Esophagus muscularis mucosa (tissue), 4 donors: ENCODE measurements at regions not wholly inside any gene's neighbourhood (a gene's known extent, or its start where the extent isn't known, plus 50 kb on each side); places are given as distances from the start of the nearest gene placed in this dataset.
"Not testable (repeated sequence)": the region's sequence is repeated elsewhere in the genome, so short reads cannot be mapped to it uniquely, and the experiment has no call there.

ENCODE experiments used
- DNase-seq: peaks from one replicate; pipeline ENCODE4 v3.0.0-alpha.2; 2017; ENCODE audit errors: extremely low spot score
- H3K27ac ChIP-seq, 4 donors: fragments of 200-600 bp; sonication (generic); replicated peaks in 1 of 4; 1 replicate in 3 of 4; 2 replicates in 1 of 4; pipeline ENCODE4 v1.5.1; 2016 to 2019; ENCODE audit warnings: mild to moderate bottlenecking in 1 of 4
- H3K27me3 ChIP-seq, 4 donors: fragments of 200-600 bp; sonication (generic); one replicate each; pipeline versions ENCODE4 v1.5.1 to v1.6.0; 2016 to 2019
- H3K36me3 ChIP-seq, 4 donors: fragments of 200-600 bp; sonication (generic); one replicate each; pipeline ENCODE4 v1.5.1; 2016 to 2019
- H3K4me1 ChIP-seq, 4 donors: fragments of 200-600 bp; sonication (generic); one replicate each; pipeline ENCODE4 v1.5.1; 2016 to 2019
- H3K4me3 ChIP-seq, 4 donors: fragments of 200-600 bp; sonication (generic); 1 replicate in 2 of 4; 2 replicates in 2 of 4; pipeline ENCODE4 v1.5.1; 2016 to 2019; ENCODE audit warnings: mild to moderate bottlenecking in 4 of 4, moderate library complexity in 1 of 4
- H3K9me3 ChIP-seq, 4 donors: fragments of 200-600 bp; sonication (generic); 1 replicate in 3 of 4; 2 replicates in 1 of 4; pipeline ENCODE4 v1.5.1; 2016 to 2019
- CTCF ChIP-seq, 3 experiments: fragments of 200-600 bp in 2 of 3; fragments of 450-650 bp in 1 of 3; sonication (generic) in 2 of 3; IDR thresholded peaks; one replicate each; pipeline ENCODE4 v1.5.1; 2017 to 2019; ENCODE audit warnings: antibody characterized with exemption in 3 of 3, mild to moderate bottlenecking in 2 of 3, moderate library complexity in 1 of 3
- EP300 ChIP-seq: sonication (generic); formaldehyde crosslinking; IDR thresholded peaks from one replicate; pipeline ENCODE4 v1.6.1; 2017; ENCODE audit warnings: antibody characterized with exemption
- POLR2A ChIP-seq: fragments of 450-650 bp; IDR thresholded peaks from one replicate; pipeline ENCODE4 v1.6.1; 2017; ENCODE audit warnings: antibody characterized with exemption, moderate library complexity, mild to moderate bottlenecking, low read depth
- POLR2AphosphoS5 ChIP-seq, 2 donors: sonication (generic); formaldehyde crosslinking; IDR thresholded peaks; one replicate each; pipeline ENCODE4 v1.6.1; 2017; ENCODE audit warnings: antibody characterized with exemption in 2 of 2
- WGBS: methylation state at CpG from one replicate; pipeline ENCODE4 v1.1.5; 2018; 5-methylcytosine and 5-hydroxymethylcytosine counted together
- intact Hi-C: fragments of 100-400 bp; cut with DNase I; formaldehyde crosslinking; loops from one replicate; pipeline ENCODE4 v1.15.1; 2023

DNA sequence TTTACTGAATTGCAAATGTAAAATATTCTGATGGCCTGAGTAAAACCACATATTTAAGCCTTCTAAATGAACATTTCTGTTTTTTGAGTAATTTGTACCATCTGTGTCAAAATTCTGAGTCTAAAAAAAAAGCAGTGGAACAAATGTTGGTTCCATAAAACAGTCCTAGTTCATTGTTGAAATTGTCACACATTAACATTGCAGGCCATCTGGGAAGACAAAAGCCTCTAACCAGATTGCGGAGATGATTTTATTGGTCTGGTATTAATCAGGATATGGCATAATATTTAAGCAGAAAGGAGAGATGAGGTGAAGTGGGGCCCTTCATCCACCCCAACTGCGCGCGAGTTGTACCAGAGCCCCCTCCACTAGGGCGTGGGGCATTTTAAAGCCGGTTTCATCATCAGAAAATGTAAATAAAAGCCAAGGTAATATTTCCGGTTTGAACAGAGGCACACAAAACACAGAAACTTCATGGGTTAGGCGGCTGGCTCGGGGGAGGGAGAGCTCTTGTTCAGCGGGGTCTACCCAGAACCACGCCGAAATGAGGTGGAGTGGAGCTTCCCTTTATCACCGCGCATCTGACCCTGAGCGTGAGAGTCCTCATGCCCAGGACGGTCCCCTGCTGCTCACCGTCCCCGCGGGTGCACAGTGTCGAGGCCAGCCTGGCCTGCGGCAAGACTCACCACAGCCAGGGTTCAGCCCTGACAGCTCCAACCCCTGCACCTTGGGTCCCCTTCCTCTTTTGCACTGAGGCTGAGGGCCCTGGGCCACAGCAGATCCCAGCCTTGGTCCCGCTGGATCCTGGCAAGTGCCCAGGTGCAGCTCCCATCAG, 169.2 kb downstream of the URI1 start:
- peaks cover 0 to 42% (median 0%) of the 10 kb centered on the region in 4 donors for H3K27me3 ChIP-seq
- H3K36me3 ChIP-seq: no peaks in the 10 kb centered on the region
- intact Hi-C loops: no loop called here
- no peaks in the 10 kb centered on the region for H3K4me1 ChIP-seq
- no peak overlapping the region for H3K27ac ChIP-seq
- TF ChIP-seq POLR2AphosphoS5 (IDR thresholded peaks at IDR 0.05) (no peak), EP300 (no peak), CTCF (IDR thresholded peaks at IDR 0.05) (no peak)
- H3K9me3 ChIP-seq: peaks cover 0 to 2% (median 0%) of the 10 kb centered on the region in 4 donors
- H3K4me3 ChIP-seq: no peak overlapping the region
- DNase-seq: no peak
- WGBS: 80% methylated on average over 11 of the region's 22 CpGs

GRCh38 chr19:30112171-30112570, 170.1 kb downstream of the URI1 start:
- 96% methylated on average over 9 of the region's 9 CpGs for WGBS
- Histone ChIP-seq H3K9me3 (peaks cover 0 to 2% (median 0%) of the 10 kb centered on the region in 4 donors), H3K27me3 (peaks cover 0 to 34% (median 0%) of the 10 kb centered on the region in 4 donors), H3K27ac (no peak overlapping the region), H3K36me3 (no peaks in the 10 kb centered on the region), H3K4me3 (no peak overlapping the region), H3K4me1 (no peaks in the 10 kb centered on the region)
- no peak for DNase-seq
- intact Hi-C loops: no loop called here
- TF ChIP-seq EP300 (no peak), POLR2AphosphoS5 (IDR thresholded peaks at IDR 0.05) (no peak), POLR2A (no peak), CTCF (IDR thresholded peaks at IDR 0.05) (no peak)

DNA sequence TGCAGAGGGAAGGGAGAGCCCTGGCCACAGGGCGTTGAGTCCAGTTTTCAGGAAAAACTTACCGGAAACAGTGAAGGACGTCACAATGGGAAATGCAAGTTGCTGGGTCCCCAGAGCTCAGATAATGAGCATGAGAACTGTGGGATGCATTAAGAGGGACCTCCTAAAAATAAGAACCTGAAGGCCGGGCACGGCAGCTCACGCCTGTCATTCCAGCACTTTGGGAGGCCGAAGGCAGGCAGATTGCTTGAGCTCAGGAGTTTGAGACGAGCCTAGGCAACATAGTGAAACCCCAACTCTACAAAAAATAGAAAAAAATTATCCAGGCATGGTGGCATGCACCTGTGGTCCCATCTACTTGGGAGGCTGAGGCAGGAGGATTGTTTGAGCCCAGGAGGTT, 170.6 kb downstream of the URI1 start:
- no peaks in the 10 kb centered on the region for H3K4me1 ChIP-seq
- peaks cover 0 to 29% (median 0%) of the 10 kb centered on the region in 4 donors for H3K27me3 ChIP-seq
- TF ChIP-seq CTCF (IDR thresholded peaks at IDR 0.05) (no peak), POLR2AphosphoS5 (IDR thresholded peaks at IDR 0.05) (no peak), EP300 (no peak), POLR2A (no peak)
- no peak overlapping the region for H3K27ac ChIP-seq
- H3K4me3 ChIP-seq: no peak overlapping the region
- 92% methylated on average over 8 of the region's 8 CpGs for WGBS
- intact Hi-C loops: no loop called here
- no peak for DNase-seq
- H3K36me3 ChIP-seq: no peaks in the 10 kb centered on the region
- H3K9me3 ChIP-seq: peaks cover 0 to 2% (median 0%) of the 10 kb centered on the region in 4 donors

GRCh38 chr19:30113186-30113585, 171.1 kb downstream of the URI1 start:
- no peak for TF ChIP-seq POLR2A
- no peak for TF ChIP-seq CTCF (IDR thresholded peaks at IDR 0.05)
- TF ChIP-seq POLR2AphosphoS5 (IDR thresholded peaks at IDR 0.05): no peak
- no peak for TF ChIP-seq EP300
- no peaks in the 10 kb centered on the region for H3K36me3 ChIP-seq
- DNase-seq: no peak
- H3K27ac ChIP-seq: no peak overlapping the region
- no peak overlapping the region for H3K4me3 ChIP-seq
- intact Hi-C loops: no loop called here
- H3K27me3 ChIP-seq: peaks cover 0 to 29% (median 0%) of the 10 kb centered on the region in 4 donors
- 57% methylated on average over 5 of the region's 5 CpGs for WGBS
- H3K4me1 ChIP-seq: no peaks in the 10 kb centered on the region
- peaks cover 0 to 2% (median 0%) of the 10 kb centered on the region in 4 donors for H3K9me3 ChIP-seq

DNA sequence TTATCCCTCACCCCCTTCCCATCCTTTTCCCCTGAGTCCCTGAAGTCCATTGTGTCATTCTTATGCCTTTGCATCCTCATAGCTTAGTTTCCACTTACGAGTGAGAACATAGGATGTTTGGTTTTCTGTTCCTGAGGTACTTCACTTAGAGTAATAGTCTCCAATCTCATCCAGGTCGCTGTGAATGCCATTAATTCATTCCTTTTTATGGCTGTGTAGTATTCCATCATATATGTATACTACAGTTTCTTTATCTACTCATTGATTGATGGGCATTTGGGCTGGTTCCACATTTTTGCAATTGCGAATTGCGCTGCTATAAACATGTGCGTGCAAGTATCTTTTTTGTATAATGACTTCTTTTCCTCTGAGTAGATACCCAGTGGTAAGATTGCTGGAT, 172.1 kb downstream of the URI1 start:
- WGBS: 83% methylated on average over 5 of the region's 5 CpGs
- H3K36me3 ChIP-seq, H3K4me3 ChIP-seq, H3K4me1 ChIP-seq, intact Hi-C loops, DNase-seq, H3K27ac ChIP-seq, H3K9me3 ChIP-seq: not testable (repeated sequence)
- H3K27me3 ChIP-seq: peaks cover 0 to 29% (median 0%) of the 10 kb centered on the region in 4 donors
